HG03520 (cell line): ENCODE measurements at regions not wholly inside any gene's neighbourhood (a gene's known extent, or its start where the extent isn't known, plus 50 kb on each side); places are given as distances from the start of the nearest gene placed in this dataset.

Source experiments
- ATAC-seq: cut with Tn5 transposase; IDR thresholded peaks from one replicate; pipeline ENCODE4 v1.9.1; 2021; ENCODE audit warnings: mild to moderate bottlenecking, moderate library complexity; ENCODE audit not compliant: unreplicated experiment

GRCh38 chr9:105188746-105189145 is 55.7 kb upstream of the SLC44A1 start:
- ATAC-seq = no peak

GRCh38 chr9:105191508-105192121 is 52.8 kb upstream of the SLC44A1 start:
- no peak for ATAC-seq

DNA sequence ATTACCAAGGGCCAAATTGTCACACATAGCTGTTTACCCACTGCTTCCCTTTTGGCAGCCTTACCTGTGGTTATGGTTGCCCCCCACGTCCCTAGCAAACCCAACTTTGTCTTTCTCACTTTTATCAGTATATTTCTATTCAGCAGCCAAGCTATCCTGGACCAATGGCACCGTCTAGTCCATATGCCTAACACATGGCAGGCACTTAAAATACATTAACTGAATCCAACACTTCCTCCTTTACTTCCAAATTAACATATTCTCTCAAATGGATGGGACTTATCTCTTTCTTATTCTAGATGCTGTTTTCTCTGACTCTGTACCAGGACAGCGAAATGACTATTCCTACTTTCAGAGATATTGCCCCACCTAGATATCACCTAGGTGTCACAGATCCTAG is 50.9 kb upstream of the SLC44A1 start:
- no peak for ATAC-seq

- no peak for ATAC-seq
These were observed 50.2 kb upstream of the SLC44A1 start for GRCh38 chr9:105194234-105194633.
